Right lobe of liver (tissue), 4 donors: ENCODE measurements at regions not wholly inside any gene's neighbourhood (a gene's known extent, or its start where the extent isn't known, plus 50 kb on each side); places are given as distances from the start of the nearest gene placed in this dataset.

Experiments
- CTCF ChIP-seq, 4 donors: fragments of 200-600 bp in 3 of 4; fragments of 450-650 bp in 1 of 4; IDR thresholded peaks; one replicate each; pipeline versions ENCODE4 v1.5.1 to v1.8.0; 2016 to 2022; ENCODE audit warnings: antibody characterized with exemption in 4 of 4, mild to moderate bottlenecking in 2 of 4
- POLR2A ChIP-seq: fragments of 450-650 bp; IDR thresholded peaks from one replicate; pipeline ENCODE4 v1.6.1; 2017; ENCODE audit warnings: antibody characterized with exemption, mild to moderate bottlenecking
- donor health status: DM: no; HTN: no; CAD: no.
- donor health status: DM: no; HTN: no; CAD: no.
- donor health status: DM: no; HTN: yes; CAD: no.

GRCh38 chr4:138835832-138836533 lies 179.6 kb upstream of the NOCT start:
- no peak for TF ChIP-seq CTCF (IDR thresholded peaks at IDR 0.05)
- TF ChIP-seq POLR2A = no peak
